Naive B cell (primary cell): ENCODE measurements at regions not wholly inside any gene's neighbourhood (a gene's known extent, or its start where the extent isn't known, plus 50 kb on each side); places are given as distances from the start of the nearest gene placed in this dataset.

Experiments used
- ATAC-seq, 2 donors: fragments of 150-1000 bp; cut with Tn5 transposase; 2 replicates each; pipeline ENCODE4 v1.10.0; 2021; ENCODE audit warnings: low read depth in 2 of 2, mild to moderate bottlenecking in 2 of 2, moderate library complexity in 2 of 2
- DNase-seq: peaks from one replicate; pipeline ENCODE4 v3.0.0; 2022
- H3K27ac Mint-ChIP-seq, 6 donors: one replicate each; pipeline ENCODE4 v1.8.0; 2020 to 2022; ENCODE audit warnings: mild to moderate bottlenecking in 6 of 6, mixed read lengths in 6 of 6, moderate library complexity in 5 of 6, inconsistent platforms in 2 of 6
- H3K27me3 Mint-ChIP-seq, 3 donors: one replicate each; pipeline ENCODE4 v1.8.0; 2021 to 2022; ENCODE audit warnings: mixed read lengths in 3 of 3, mild to moderate bottlenecking in 1 of 3
- H3K36me3 Mint-ChIP-seq, 2 donors: one replicate each; pipeline ENCODE4 v1.8.0; 2020 to 2022; ENCODE audit warnings: mixed read lengths in 2 of 2, inconsistent platforms in 1 of 2, mild to moderate bottlenecking in 1 of 2
- H3K4me1 Mint-ChIP-seq, 3 donors: one replicate each; pipeline ENCODE4 v1.8.0; 2020 to 2022; ENCODE audit warnings: mixed read lengths in 3 of 3, inconsistent platforms in 1 of 3, mild to moderate bottlenecking in 1 of 3, moderate library complexity in 1 of 3
- H3K4me3 Mint-ChIP-seq, 8 donors: one replicate each; pipeline ENCODE4 v1.8.0; 2020 to 2022; ENCODE audit warnings: mild to moderate bottlenecking in 8 of 8, mixed read lengths in 8 of 8, moderate library complexity in 8 of 8, inconsistent platforms in 2 of 8
- H3K9me3 Mint-ChIP-seq, 7 donors: one replicate each; pipeline ENCODE4 v1.8.0; 2020 to 2022; ENCODE audit warnings: mixed read lengths in 7 of 7, mild to moderate bottlenecking in 5 of 7, inconsistent platforms in 2 of 7, moderate library complexity in 1 of 7

GRCh38 chr10:105674448-105674847 is 1033.4 kb downstream of the SORCS3 start:
- no peak overlapping the region for H3K4me3 Mint-ChIP-seq
- no peak overlapping the region for H3K27ac Mint-ChIP-seq
- H3K36me3 Mint-ChIP-seq = peaks cover 0 to 3% of the 10 kb centered on the region in 2 donors
- H3K9me3 Mint-ChIP-seq = peaks cover 9 to 45% (median 15%) of the 10 kb centered on the region in 7 donors
- H3K27me3 Mint-ChIP-seq = no peaks in the 10 kb centered on the region
- no peaks in the 10 kb centered on the region for H3K4me1 Mint-ChIP-seq
- ATAC-seq (no peak), DNase-seq (no peak)

- ATAC-seq = no peak
- no peaks in the 10 kb centered on the region for H3K36me3 Mint-ChIP-seq
- DNase-seq = no peak
- H3K4me1 Mint-ChIP-seq = no peaks in the 10 kb centered on the region
- H3K4me3 Mint-ChIP-seq = no peak overlapping the region
- no peak overlapping the region for H3K27ac Mint-ChIP-seq
- H3K27me3 Mint-ChIP-seq = no peaks in the 10 kb centered on the region
- H3K9me3 Mint-ChIP-seq = peaks cover 0 to 9% (median 2%) of the 10 kb centered on the region in 7 donors
These were observed 1017.6 kb downstream of the SORCS3 start for GRCh38 chr10:105658696-105659095.

GRCh38 chr10:105656856-105657255 is 1015.8 kb downstream of the SORCS3 start:
- no peaks in the 10 kb centered on the region for H3K27me3 Mint-ChIP-seq
- no peak for ATAC-seq
- no peak overlapping the region for H3K4me3 Mint-ChIP-seq
- no peaks in the 10 kb centered on the region for H3K36me3 Mint-ChIP-seq
- no peaks in the 10 kb centered on the region for H3K4me1 Mint-ChIP-seq
- no peak overlapping the region for H3K27ac Mint-ChIP-seq
- no peak for DNase-seq
- H3K9me3 Mint-ChIP-seq = peaks cover 0 to 9% (median 2%) of the 10 kb centered on the region in 7 donors

GRCh38 chr10:105650306-105650705 is 1009.2 kb downstream of the SORCS3 start:
- DNase-seq (no peak), ATAC-seq (no peak)
- peaks cover 0 to 5% (median 0%) of the 10 kb centered on the region in 7 donors for H3K9me3 Mint-ChIP-seq
- no peak overlapping the region for H3K27ac Mint-ChIP-seq
- H3K4me3 Mint-ChIP-seq = no peak overlapping the region
- H3K36me3 Mint-ChIP-seq = no peaks in the 10 kb centered on the region
- no peaks in the 10 kb centered on the region for H3K27me3 Mint-ChIP-seq
- no peaks in the 10 kb centered on the region for H3K4me1 Mint-ChIP-seq

- H3K36me3 Mint-ChIP-seq = no peaks in the 10 kb centered on the region
- DNase-seq (no peak), ATAC-seq (no peak)
- no peak overlapping the region for H3K27ac Mint-ChIP-seq
- no peaks in the 10 kb centered on the region for H3K27me3 Mint-ChIP-seq
- no peak overlapping the region for H3K4me3 Mint-ChIP-seq
- H3K9me3 Mint-ChIP-seq = peaks cover 0 to 5% (median 0%) of the 10 kb centered on the region in 7 donors
- no peaks in the 10 kb centered on the region for H3K4me1 Mint-ChIP-seq
These were observed 1006.3 kb downstream of the SORCS3 start for GRCh38 chr10:105647354-105647753.

GRCh38 chr10:105644978-105645377 is 1003.9 kb downstream of the SORCS3 start:
- no peaks in the 10 kb centered on the region for H3K27me3 Mint-ChIP-seq
- H3K27ac Mint-ChIP-seq = no peak overlapping the region
- H3K4me3 Mint-ChIP-seq = no peak overlapping the region
- no peak for ATAC-seq
- DNase-seq = no peak
- no peaks in the 10 kb centered on the region for H3K4me1 Mint-ChIP-seq
- no peaks in the 10 kb centered on the region for H3K36me3 Mint-ChIP-seq
- peaks cover 0 to 8% (median 0%) of the 10 kb centered on the region in 7 donors for H3K9me3 Mint-ChIP-seq

GRCh38 chr10:105644559-105644958 is 1003.5 kb downstream of the SORCS3 start:
- DNase-seq = no peak
- Mint-ChIP-seq H3K36me3 (no peaks in the 10 kb centered on the region), H3K9me3 (peaks cover 0 to 8% (median 0%) of the 10 kb centered on the region in 7 donors), H3K27ac (no peak overlapping the region), H3K27me3 (no peaks in the 10 kb centered on the region), H3K4me1 (no peaks in the 10 kb centered on the region), H3K4me3 (no peak overlapping the region)
- no peak for ATAC-seq

- Mint-ChIP-seq H3K4me3 (no peak overlapping the region), H3K27ac (no peak overlapping the region), H3K27me3 (no peaks in the 10 kb centered on the region), H3K4me1 (no peaks in the 10 kb centered on the region), H3K9me3 (peaks cover 0 to 8% (median 0%) of the 10 kb centered on the region in 7 donors), H3K36me3 (no peaks in the 10 kb centered on the region)
- DNase-seq (no peak), ATAC-seq (no peak)
These were observed 1003.0 kb downstream of the SORCS3 start for GRCh38 chr10:105644091-105644490.

- peaks cover 0 to 8% (median 0%) of the 10 kb centered on the region in 7 donors for H3K9me3 Mint-ChIP-seq
- H3K27me3 Mint-ChIP-seq = no peaks in the 10 kb centered on the region
- ATAC-seq = no peak
- no peak overlapping the region for H3K27ac Mint-ChIP-seq
- no peaks in the 10 kb centered on the region for H3K36me3 Mint-ChIP-seq
- DNase-seq = no peak
- no peak overlapping the region for H3K4me3 Mint-ChIP-seq
- H3K4me1 Mint-ChIP-seq = no peaks in the 10 kb centered on the region
These were observed 1002.6 kb downstream of the SORCS3 start for GRCh38 chr10:105643660-105644059.

- Mint-ChIP-seq H3K9me3 (peaks cover 0 to 12% (median 8%) of the 10 kb centered on the region in 7 donors), H3K4me3 (no peak overlapping the region), H3K27ac (no peak overlapping the region), H3K36me3 (no peaks in the 10 kb centered on the region), H3K4me1 (no peaks in the 10 kb centered on the region), H3K27me3 (no peaks in the 10 kb centered on the region)
- no peak for ATAC-seq
- no peak for DNase-seq
These were observed 993.2 kb downstream of the SORCS3 start for GRCh38 chr10:105634281-105634680.

- no peak overlapping the region for H3K4me3 Mint-ChIP-seq
- H3K27ac Mint-ChIP-seq = no peak overlapping the region
- ATAC-seq (no peak), DNase-seq (no peak)
- H3K4me1 Mint-ChIP-seq = no peaks in the 10 kb centered on the region
- H3K27me3 Mint-ChIP-seq = no peaks in the 10 kb centered on the region
- no peaks in the 10 kb centered on the region for H3K36me3 Mint-ChIP-seq
- peaks cover 0 to 12% (median 3%) of the 10 kb centered on the region in 7 donors for H3K9me3 Mint-ChIP-seq
These were observed 974.8 kb downstream of the SORCS3 start for GRCh38 chr10:105615715-105616365.

GRCh38 chr10:105611244-105611798 is 970.2 kb downstream of the SORCS3 start:
- Mint-ChIP-seq H3K27ac (no peak overlapping the region), H3K36me3 (no peaks in the 10 kb centered on the region), H3K4me3 (no peak overlapping the region), H3K4me1 (no peaks in the 10 kb centered on the region), H3K9me3 (peaks cover 0 to 5% (median 0%) of the 10 kb centered on the region in 7 donors), H3K27me3 (no peaks in the 10 kb centered on the region)
- ATAC-seq (no peak), DNase-seq (no peak)

GRCh38 chr10:105609451-105609850 is 968.4 kb downstream of the SORCS3 start:
- Mint-ChIP-seq H3K4me3 (no peak overlapping the region), H3K9me3 (peaks cover 0 to 5% (median 0%) of the 10 kb centered on the region in 7 donors), H3K27ac (no peak overlapping the region), H3K36me3 (no peaks in the 10 kb centered on the region), H3K27me3 (no peaks in the 10 kb centered on the region), H3K4me1 (no peaks in the 10 kb centered on the region)
- ATAC-seq (no peak), DNase-seq (no peak)

- Mint-ChIP-seq H3K27me3 (no peaks in the 10 kb centered on the region), H3K4me3 (no peak overlapping the region), H3K27ac (no peak overlapping the region), H3K9me3 (peaks cover 4 to 8% (median 5%) of the 10 kb centered on the region in 7 donors), H3K36me3 (no peaks in the 10 kb centered on the region), H3K4me1 (no peaks in the 10 kb centered on the region)
- DNase-seq = no peak
- ATAC-seq = no peak
These were observed 964.8 kb downstream of the SORCS3 start for GRCh38 chr10:105605918-105606317.
